ENCODE measurements at regions not wholly inside any gene's neighbourhood (a gene's known extent, or its start where the extent isn't known, plus 50 kb on each side); places are given as distances from the start of the nearest gene placed in this dataset.

DNA sequence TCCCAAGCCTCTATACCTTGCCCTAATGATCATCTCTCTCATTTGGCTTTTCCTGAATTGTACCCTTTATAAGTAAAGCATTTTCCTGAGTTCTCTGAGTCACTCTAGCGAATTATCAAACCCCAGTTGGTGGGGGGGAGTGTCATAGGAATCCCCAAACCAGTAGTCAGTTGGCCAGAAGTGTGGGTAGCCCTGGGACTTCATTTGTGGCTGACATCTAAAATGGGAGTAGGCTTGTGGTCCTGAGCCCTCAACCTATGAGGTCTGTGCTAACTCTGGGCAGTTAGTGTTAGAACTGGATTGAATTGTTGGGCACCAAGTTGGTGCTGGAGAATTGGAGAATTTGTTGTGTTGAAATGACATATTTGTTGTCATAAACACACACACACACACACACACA, 91.3 kb downstream of the BBS10 start:
- TF ChIP-seq, protein P1, sequence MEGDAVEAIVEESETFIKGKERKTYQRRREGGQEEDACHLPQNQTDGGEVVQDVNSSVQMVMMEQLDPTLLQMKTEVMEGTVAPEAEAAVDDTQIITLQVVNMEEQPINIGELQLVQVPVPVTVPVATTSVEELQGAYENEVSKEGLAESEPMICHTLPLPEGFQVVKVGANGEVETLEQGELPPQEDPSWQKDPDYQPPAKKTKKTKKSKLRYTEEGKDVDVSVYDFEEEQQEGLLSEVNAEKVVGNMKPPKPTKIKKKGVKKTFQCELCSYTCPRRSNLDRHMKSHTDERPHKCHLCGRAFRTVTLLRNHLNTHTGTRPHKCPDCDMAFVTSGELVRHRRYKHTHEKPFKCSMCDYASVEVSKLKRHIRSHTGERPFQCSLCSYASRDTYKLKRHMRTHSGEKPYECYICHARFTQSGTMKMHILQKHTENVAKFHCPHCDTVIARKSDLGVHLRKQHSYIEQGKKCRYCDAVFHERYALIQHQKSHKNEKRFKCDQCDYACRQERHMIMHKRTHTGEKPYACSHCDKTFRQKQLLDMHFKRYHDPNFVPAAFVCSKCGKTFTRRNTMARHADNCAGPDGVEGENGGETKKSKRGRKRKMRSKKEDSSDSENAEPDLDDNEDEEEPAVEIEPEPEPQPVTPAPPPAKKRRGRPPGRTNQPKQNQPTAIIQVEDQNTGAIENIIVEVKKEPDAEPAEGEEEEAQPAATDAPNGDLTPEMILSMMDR (IDR thresholded peaks at IDR 0.05): no peak
- TF ChIP-seq POLR2AphosphoS5 (IDR thresholded peaks at IDR 0.05; ENCODE audit: low read depth, low read length): no peak
- TF ChIP-seq, protein P2, sequence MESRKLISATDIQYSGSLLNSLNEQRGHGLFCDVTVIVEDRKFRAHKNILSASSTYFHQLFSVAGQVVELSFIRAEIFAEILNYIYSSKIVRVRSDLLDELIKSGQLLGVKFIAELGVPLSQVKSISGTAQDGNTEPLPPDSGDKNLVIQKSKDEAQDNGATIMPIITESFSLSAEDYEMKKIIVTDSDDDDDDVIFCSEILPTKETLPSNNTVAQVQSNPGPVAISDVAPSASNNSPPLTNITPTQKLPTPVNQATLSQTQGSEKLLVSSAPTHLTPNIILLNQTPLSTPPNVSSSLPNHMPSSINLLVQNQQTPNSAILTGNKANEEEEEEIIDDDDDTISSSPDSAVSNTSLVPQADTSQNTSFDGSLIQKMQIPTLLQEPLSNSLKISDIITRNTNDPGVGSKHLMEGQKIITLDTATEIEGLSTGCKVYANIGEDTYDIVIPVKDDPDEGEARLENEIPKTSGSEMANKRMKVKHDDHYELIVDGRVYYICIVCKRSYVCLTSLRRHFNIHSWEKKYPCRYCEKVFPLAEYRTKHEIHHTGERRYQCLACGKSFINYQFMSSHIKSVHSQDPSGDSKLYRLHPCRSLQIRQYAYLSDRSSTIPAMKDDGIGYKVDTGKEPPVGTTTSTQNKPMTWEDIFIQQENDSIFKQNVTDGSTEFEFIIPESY (IDR thresholded peaks at IDR 0.05; ENCODE audit: borderline replicate concordance, low read depth): no peak
- TF ChIP-seq EP300 (IDR thresholded peaks at IDR 0.05; ENCODE audit: borderline replicate concordance in 1 of 2, low read depth in 1 of 2, low read length in 1 of 2): no peak
- TF ChIP-seq, protein P3, sequence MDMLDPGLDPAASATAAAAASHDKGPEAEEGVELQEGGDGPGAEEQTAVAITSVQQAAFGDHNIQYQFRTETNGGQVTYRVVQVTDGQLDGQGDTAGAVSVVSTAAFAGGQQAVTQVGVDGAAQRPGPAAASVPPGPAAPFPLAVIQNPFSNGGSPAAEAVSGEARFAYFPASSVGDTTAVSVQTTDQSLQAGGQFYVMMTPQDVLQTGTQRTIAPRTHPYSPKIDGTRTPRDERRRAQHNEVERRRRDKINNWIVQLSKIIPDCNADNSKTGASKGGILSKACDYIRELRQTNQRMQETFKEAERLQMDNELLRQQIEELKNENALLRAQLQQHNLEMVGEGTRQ (IDR thresholded peaks at IDR 0.05; ENCODE audit: borderline replicate concordance, low read depth, low read length): no peak
- TF ChIP-seq, protein P4, sequence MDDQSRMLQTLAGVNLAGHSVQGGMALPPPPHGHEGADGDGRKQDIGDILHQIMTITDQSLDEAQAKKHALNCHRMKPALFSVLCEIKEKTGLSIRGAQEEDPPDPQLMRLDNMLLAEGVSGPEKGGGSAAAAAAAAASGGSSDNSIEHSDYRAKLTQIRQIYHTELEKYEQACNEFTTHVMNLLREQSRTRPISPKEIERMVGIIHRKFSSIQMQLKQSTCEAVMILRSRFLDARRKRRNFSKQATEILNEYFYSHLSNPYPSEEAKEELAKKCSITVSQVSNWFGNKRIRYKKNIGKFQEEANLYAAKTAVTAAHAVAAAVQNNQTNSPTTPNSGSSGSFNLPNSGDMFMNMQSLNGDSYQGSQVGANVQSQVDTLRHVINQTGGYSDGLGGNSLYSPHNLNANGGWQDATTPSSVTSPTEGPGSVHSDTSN (IDR thresholded peaks at IDR 0.05): no peak
- TF ChIP-seq TEAD4 (IDR thresholded peaks at IDR 0.05; ENCODE audit: borderline replicate concordance, insufficient read depth): no peak
